HCT116 (cell line): ENCODE measurements at regions not wholly inside any gene's neighbourhood (a gene's known extent, or its start where the extent isn't known, plus 50 kb on each side); places are given as distances from the start of the nearest gene placed in this dataset.

ENCODE experiments used
- ATAC-seq: fragments of 200-7000 bp; cut with Tn5 transposase; 2 replicates; pipeline ENCODE4 v1.9.1; 2020; ENCODE audit warnings: mild to moderate bottlenecking, moderate library complexity
- BruUV-seq: library from RNA; stranded (reverse); fragments of 400-500 nt; replicated peaks from 2 replicates; lab custom pipeline; 2021; lab: Mats Ljungman, UMichigan
- CTCF ChIA-PET: fragments of 300-600 bp; sonication (Branson Sonifier 250); formaldehyde crosslinking; loops from one replicate; lab custom pipeline; 2021; ENCODE audit warnings: antibody characterized with exemption; lab: Charles Lee
- POLR2A ChIA-PET: fragments of 300-600, 350-600 bp; sonication (Branson Sonifier 250); formaldehyde crosslinking; loops from one replicate; lab custom pipeline; 2021; ENCODE audit warnings: antibody characterized with exemption; lab: Charles Lee
- RAD21 ChIA-PET, 2 experiments: fragments of 300-600 bp; sonication (Branson Sonifier 250); formaldehyde crosslinking; loops; one replicate each; lab custom pipeline; 2023; ENCODE audit warnings: low total read pairs in 2 of 2; ENCODE audit not compliant: uncharacterized antibody in 2 of 2, unreplicated experiment in 2 of 2, low non-redundant PET in 1 of 2; lab: Charles Lee
- DNase-seq: peaks from one replicate; pipeline ENCODE4 v3.0.0-alpha.2; 2010; ENCODE audit warnings: low read depth, low spot score
- H2AFZ ChIP-seq: fragments of 200-600 bp; shearing (Covaris generic), sonication (generic); 2 replicates; pipeline ENCODE4 v1.6.1; 2017; ENCODE audit warnings: low read depth, mixed run types, mixed read lengths, antibody characterized with exemption, low read length; ENCODE audit not compliant: poor library complexity, severe bottlenecking
- H3K27ac ChIP-seq: 2 replicates; pipeline ENCODE4 v1.5.1; 2012; ENCODE audit warnings: low read depth, low read length
- H3K27me3 ChIP-seq: fragments of 200-600 bp; sonication (generic); 2 replicates; pipeline ENCODE4 v1.6.1; 2016; ENCODE audit warnings: mixed run types, low read length, mixed read lengths; ENCODE audit not compliant: insufficient read depth
- H3K36me3 ChIP-seq, 2 experiments: fragments of 200-500 bp in 1 of 2; fragments of 200-600 bp in 1 of 2; sonication (Bioruptor generic) in 1 of 2; sonication (generic) in 1 of 2; 2 replicates each; pipeline versions ENCODE4 v1.5.1 to v1.6.1; 2014 to 2016; ENCODE audit warnings: low read length in 2 of 2, inconsistent platforms in 1 of 2, mixed read lengths in 1 of 2, mixed run types in 1 of 2; ENCODE audit not compliant: insufficient read depth in 2 of 2, control insufficient read depth in 1 of 2
- H3K4me1 ChIP-seq, 2 experiments: fragments of 200-600 bp in 1 of 2; sonication (generic) in 1 of 2; 2 replicates each; pipeline versions ENCODE4 v1.5.1 to v1.6.1; 2012 to 2017; ENCODE audit warnings: low read length in 2 of 2, inconsistent platforms in 1 of 2, mild to moderate bottlenecking in 1 of 2, mixed read lengths in 1 of 2, mixed run types in 1 of 2, moderate library complexity in 1 of 2; ENCODE audit not compliant: insufficient read depth in 2 of 2, control insufficient read depth in 1 of 2
- H3K4me2 ChIP-seq: fragments of 200-600 bp; sonication (generic); 2 replicates; pipeline ENCODE4 v1.6.1; 2017; ENCODE audit warnings: mixed run types, low read length, mixed read lengths
- H3K4me3 ChIP-seq, 2 experiments: fragments of 200-600 bp in 1 of 2; sonication (generic) in 1 of 2; replicated peaks in 1 of 2; 2 replicates each; pipeline ENCODE4 v1.5.1; 2011 to 2016; ENCODE audit warnings: low read length in 2 of 2, control low read depth in 1 of 2, low read depth in 1 of 2, mild to moderate bottlenecking in 1 of 2, mixed read lengths in 1 of 2, mixed run types in 1 of 2
- H3K79me2 ChIP-seq: fragments of 200-600 bp; sonication (generic); 2 replicates; pipeline ENCODE4 v1.6.1; 2017; ENCODE audit warnings: mild to moderate bottlenecking, mixed run types, low read length, moderate library complexity, mixed read lengths; ENCODE audit not compliant: insufficient read depth
- H3K9ac ChIP-seq: fragments of 200-600 bp; sonication (generic); 2 replicates; pipeline ENCODE4 v1.6.1; 2016; ENCODE audit warnings: low read length, mixed read lengths
- H3K9me2 ChIP-seq: fragments of 200-600 bp; sonication (generic), shearing (Covaris generic); 2 replicates; pipeline ENCODE4 v1.6.1; 2017; ENCODE audit warnings: mixed run types, mild to moderate bottlenecking, moderate library complexity; ENCODE audit not compliant: insufficient read depth
- H3K9me3 ChIP-seq, 2 experiments: fragments of 200-500 bp in 1 of 2; fragments of 200-600 bp in 1 of 2; sonication (Bioruptor generic) in 1 of 2; sonication (generic) in 1 of 2; 2 replicates each; pipeline ENCODE4 v1.6.1; 2014 to 2017; ENCODE audit warnings: low read length in 2 of 2, mixed read lengths in 2 of 2, inconsistent platforms in 1 of 2, low read depth in 1 of 2, mild to moderate bottlenecking in 1 of 2, mixed run types in 1 of 2, moderate library complexity in 1 of 2; ENCODE audit not compliant: control insufficient read depth in 1 of 2, insufficient read depth in 1 of 2
- H4K20me1 ChIP-seq: fragments of 200-600 bp; sonication (generic), shearing (Covaris generic); 2 replicates; pipeline ENCODE4 v1.6.1; 2017; ENCODE audit warnings: mixed run types, mild to moderate bottlenecking, moderate library complexity; ENCODE audit not compliant: insufficient read depth
- CEBPB ChIP-seq: IDR thresholded peaks from 2 replicates; pipeline ENCODE4 v1.6.1; 2012; ENCODE audit warnings: low read depth
- EZH2 ChIP-seq: fragments of 200-600 bp; sonication (generic); IDR thresholded peaks from 2 replicates; pipeline ENCODE4 v1.6.1; 2017; ENCODE audit warnings: antibody characterized with exemption, mixed run types
- EZH2phosphoT487 ChIP-seq: fragments of 200-600 bp; IDR thresholded peaks from 2 replicates; pipeline ENCODE4 v1.6.1; 2018; ENCODE audit warnings: antibody characterized with exemption, borderline replicate concordance
- FOSL1 ChIP-seq: IDR thresholded peaks from 2 replicates; pipeline ENCODE4 v1.6.1; 2012; ENCODE audit warnings: low read depth
- POLR2A ChIP-seq: IDR thresholded peaks from 2 replicates; pipeline ENCODE4 v1.7.0; 2011; ENCODE audit warnings: borderline replicate concordance; ENCODE audit not compliant: insufficient read depth, insufficient read length; ENCODE audit errors: extremely low read depth
- POLR2AphosphoS5 ChIP-seq: IDR thresholded peaks from 2 replicates; pipeline ENCODE4 v1.6.1; 2011; ENCODE audit warnings: mild to moderate bottlenecking, low read depth, low read length, moderate library complexity
- SIN3A ChIP-seq: IDR thresholded peaks from 2 replicates; pipeline ENCODE4 v1.6.1; 2012; ENCODE audit warnings: low read depth
- SP1 ChIP-seq: IDR thresholded peaks from 2 replicates; pipeline ENCODE4 v1.6.1; 2012; ENCODE audit warnings: low read depth
- SRF ChIP-seq: IDR thresholded peaks from 2 replicates; pipeline ENCODE4 v1.6.1; 2012; ENCODE audit warnings: low read depth
- TCF7L2 ChIP-seq: IDR thresholded peaks from 2 replicates; pipeline ENCODE4 v1.7.0; 2011; ENCODE audit warnings: borderline replicate concordance, inconsistent platforms; ENCODE audit not compliant: insufficient read depth, insufficient read length; ENCODE audit errors: extremely low read depth
- YY1 ChIP-seq: IDR thresholded peaks from 2 replicates; pipeline ENCODE4 v1.6.1; 2011; ENCODE audit warnings: low read length, low read depth, moderate library complexity, mild to moderate bottlenecking; ENCODE audit not compliant: insufficient replicate concordance; ENCODE audit errors: extremely low read depth
- intact Hi-C: fragments of 100-400 bp; cut with micrococcal nuclease; formaldehyde crosslinking; loops from 2 replicates; pipeline ENCODE4 v1.10.0; 2022
- TF ChIP-seq, protein P1 (sequence below): IDR thresholded peaks from 2 replicates; pipeline ENCODE4 v1.6.1; 2011; ENCODE audit warnings: mild to moderate bottlenecking, low read length, moderate library complexity; ENCODE audit not compliant: insufficient replicate concordance; ENCODE audit errors: extremely low read depth
- TF ChIP-seq, protein P2 (sequence below): IDR thresholded peaks from 2 replicates; pipeline ENCODE4 v1.6.1; 2012; ENCODE audit warnings: low read depth
- TF ChIP-seq, protein P3 (sequence below): IDR thresholded peaks from 2 replicates; pipeline ENCODE4 v1.6.1; 2012

DNA sequence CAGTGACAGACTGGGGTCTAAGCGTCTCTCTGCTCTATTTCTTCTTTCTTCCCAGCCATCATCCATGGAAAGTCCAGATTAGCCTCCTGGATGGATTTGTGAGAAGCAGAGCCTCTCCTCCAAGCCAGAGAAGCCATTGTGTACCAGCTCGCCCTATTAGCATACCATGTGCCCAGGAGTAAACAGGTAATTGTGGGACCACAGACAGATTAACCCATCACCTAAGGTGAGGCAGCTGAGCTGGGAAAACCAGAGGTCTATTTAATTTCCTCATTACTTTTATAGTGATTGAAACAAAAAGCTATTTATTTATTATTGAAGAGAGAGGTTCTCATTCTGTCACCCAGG lies 54.7 kb upstream of the NT5C1B start:
- H3K27ac ChIP-seq, result no peak overlapping the region
- H3K36me3 ChIP-seq, result no peaks in the 10 kb centered on the region
- no TSS peak for BruUV-seq
- TF ChIP-seq POLR2AphosphoS5 (no peak), POLR2A (no peak)
- H3K9ac ChIP-seq, result no peak overlapping the region
- no peaks in the 10 kb centered on the region for H3K9me2 ChIP-seq
- H4K20me1 ChIP-seq, result no peaks in the 10 kb centered on the region
- DNase-seq (no peak), ATAC-seq (no peak)
- H3K4me3 ChIP-seq, result no peak overlapping the region
- CTCF ChIA-PET, result no interaction called here
- H3K27me3 ChIP-seq, result no peaks in the 10 kb centered on the region
- POLR2A ChIA-PET, result no interaction called here
- no peaks in the 10 kb centered on the region for H3K79me2 ChIP-seq
- no peak overlapping the region for H2AFZ ChIP-seq
- H3K9me3 ChIP-seq, result no peaks in the 10 kb centered on the region
- RAD21 ChIA-PET, result no interaction called here
- H3K4me1 ChIP-seq, result no peaks in the 10 kb centered on the region
- intact Hi-C loops, result no loop called here
- no peak overlapping the region for H3K4me2 ChIP-seq

DNA sequence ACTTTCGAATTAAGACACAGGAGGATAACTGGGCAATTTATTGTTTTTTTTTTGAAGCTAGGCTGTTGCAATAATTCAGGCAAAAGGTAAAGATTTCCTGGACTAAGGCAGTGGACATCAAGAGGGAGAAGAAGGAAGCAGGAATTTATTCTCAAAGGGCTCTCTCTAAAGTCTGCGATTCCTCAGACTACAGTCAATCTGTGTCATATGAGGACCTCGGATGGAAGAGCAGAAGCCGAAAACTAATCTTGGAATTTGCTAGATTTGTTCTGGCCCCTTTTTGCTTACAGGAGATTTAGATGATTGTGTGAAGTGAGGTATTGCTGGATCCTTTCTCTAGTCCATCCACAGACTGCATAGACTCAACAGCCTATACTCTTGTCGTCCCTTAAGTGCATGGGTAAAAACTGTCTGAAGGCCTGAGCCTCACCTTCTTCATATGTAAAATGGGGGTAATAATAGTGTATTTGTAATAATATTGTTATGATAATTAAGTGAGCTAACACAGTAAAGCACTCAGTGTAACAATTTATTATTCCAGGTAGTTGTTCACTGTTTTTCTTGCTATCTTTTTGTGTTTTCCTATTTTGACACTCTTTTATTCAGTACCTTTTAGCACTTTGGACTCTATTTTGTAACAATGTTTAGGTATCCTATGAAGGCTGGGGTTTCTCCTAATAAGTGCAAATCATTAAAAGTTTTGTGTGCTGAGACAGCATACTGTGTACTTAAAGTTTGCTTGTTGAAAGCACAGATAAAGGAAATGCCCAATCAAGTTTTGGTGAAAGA lies 54.2 kb upstream of the NT5C1B start:
- ChIA-PET CTCF (no interaction called here), RAD21 (no interaction called here), POLR2A (no interaction called here)
- Histone ChIP-seq H3K4me2 (no peak overlapping the region), H4K20me1 (no peaks in the 10 kb centered on the region), H3K9ac (no peak overlapping the region), H3K27me3 (no peaks in the 10 kb centered on the region), H3K27ac (no peak overlapping the region), H3K9me2 (no peaks in the 10 kb centered on the region), H3K9me3 (no peaks in the 10 kb centered on the region), H3K36me3 (no peaks in the 10 kb centered on the region), H3K4me1 (no peaks in the 10 kb centered on the region), H2AFZ (no peak overlapping the region), H3K79me2 (no peaks in the 10 kb centered on the region), H3K4me3 (no peak overlapping the region)
- intact Hi-C loops, result no loop called here
- DNase-seq, result no peak
- no TSS peak for BruUV-seq
- ATAC-seq, result no peak
- no peak for TF ChIP-seq FOSL1
- TF ChIP-seq SRF, result no peak
- no peak for TF ChIP-seq EZH2
- TF ChIP-seq YY1, result no peak
- TF ChIP-seq CEBPB, result no peak
- TF ChIP-seq, protein P1, sequence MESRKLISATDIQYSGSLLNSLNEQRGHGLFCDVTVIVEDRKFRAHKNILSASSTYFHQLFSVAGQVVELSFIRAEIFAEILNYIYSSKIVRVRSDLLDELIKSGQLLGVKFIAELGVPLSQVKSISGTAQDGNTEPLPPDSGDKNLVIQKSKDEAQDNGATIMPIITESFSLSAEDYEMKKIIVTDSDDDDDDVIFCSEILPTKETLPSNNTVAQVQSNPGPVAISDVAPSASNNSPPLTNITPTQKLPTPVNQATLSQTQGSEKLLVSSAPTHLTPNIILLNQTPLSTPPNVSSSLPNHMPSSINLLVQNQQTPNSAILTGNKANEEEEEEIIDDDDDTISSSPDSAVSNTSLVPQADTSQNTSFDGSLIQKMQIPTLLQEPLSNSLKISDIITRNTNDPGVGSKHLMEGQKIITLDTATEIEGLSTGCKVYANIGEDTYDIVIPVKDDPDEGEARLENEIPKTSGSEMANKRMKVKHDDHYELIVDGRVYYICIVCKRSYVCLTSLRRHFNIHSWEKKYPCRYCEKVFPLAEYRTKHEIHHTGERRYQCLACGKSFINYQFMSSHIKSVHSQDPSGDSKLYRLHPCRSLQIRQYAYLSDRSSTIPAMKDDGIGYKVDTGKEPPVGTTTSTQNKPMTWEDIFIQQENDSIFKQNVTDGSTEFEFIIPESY, result no peak
- TF ChIP-seq EZH2phosphoT487, result no peak
- TF ChIP-seq SIN3A, result no peak
- no peak for TF ChIP-seq TCF7L2
- TF ChIP-seq, protein P2, sequence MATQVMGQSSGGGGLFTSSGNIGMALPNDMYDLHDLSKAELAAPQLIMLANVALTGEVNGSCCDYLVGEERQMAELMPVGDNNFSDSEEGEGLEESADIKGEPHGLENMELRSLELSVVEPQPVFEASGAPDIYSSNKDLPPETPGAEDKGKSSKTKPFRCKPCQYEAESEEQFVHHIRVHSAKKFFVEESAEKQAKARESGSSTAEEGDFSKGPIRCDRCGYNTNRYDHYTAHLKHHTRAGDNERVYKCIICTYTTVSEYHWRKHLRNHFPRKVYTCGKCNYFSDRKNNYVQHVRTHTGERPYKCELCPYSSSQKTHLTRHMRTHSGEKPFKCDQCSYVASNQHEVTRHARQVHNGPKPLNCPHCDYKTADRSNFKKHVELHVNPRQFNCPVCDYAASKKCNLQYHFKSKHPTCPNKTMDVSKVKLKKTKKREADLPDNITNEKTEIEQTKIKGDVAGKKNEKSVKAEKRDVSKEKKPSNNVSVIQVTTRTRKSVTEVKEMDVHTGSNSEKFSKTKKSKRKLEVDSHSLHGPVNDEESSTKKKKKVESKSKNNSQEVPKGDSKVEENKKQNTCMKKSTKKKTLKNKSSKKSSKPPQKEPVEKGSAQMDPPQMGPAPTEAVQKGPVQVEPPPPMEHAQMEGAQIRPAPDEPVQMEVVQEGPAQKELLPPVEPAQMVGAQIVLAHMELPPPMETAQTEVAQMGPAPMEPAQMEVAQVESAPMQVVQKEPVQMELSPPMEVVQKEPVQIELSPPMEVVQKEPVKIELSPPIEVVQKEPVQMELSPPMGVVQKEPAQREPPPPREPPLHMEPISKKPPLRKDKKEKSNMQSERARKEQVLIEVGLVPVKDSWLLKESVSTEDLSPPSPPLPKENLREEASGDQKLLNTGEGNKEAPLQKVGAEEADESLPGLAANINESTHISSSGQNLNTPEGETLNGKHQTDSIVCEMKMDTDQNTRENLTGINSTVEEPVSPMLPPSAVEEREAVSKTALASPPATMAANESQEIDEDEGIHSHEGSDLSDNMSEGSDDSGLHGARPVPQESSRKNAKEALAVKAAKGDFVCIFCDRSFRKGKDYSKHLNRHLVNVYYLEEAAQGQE, result no peak
- TF ChIP-seq SP1, result no peak
- TF ChIP-seq, protein P3, sequence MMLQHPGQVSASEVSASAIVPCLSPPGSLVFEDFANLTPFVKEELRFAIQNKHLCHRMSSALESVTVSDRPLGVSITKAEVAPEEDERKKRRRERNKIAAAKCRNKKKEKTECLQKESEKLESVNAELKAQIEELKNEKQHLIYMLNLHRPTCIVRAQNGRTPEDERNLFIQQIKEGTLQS, result no peak
